ENCODE measurements at regions not wholly inside any gene's neighbourhood (a gene's known extent, or its start where the extent isn't known, plus 50 kb on each side); places are given as distances from the start of the nearest gene placed in this dataset.

DNA sequence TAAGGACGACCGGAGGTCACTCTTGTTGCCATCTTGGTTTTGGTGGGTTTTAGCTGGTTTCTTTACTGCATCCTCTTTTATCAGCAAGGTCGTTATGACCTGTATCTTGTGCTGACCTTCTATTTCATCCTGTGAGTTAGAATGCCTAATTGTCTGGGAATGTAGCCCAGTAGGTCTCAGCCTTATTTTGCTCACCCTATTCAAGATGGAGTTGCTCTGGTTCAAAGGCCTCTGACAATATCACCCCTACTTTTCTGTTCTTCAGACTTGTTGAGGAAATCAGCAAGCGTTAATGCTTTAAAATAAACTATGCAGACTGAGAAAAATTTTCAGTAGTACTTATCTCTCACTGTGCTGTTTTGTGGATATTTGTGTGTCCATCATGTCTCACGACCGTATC lies 92.6 kb downstream of the MTRR start:
- no peak for TF ChIP-seq CTCF (IDR thresholded peaks at IDR 0.05)
- TF ChIP-seq POLR2A (IDR thresholded peaks at IDR 0.05) = no peak

All from lower leg skin (tissue), 3 donors.